ENCODE measurements at regions not wholly inside any gene's neighbourhood (a gene's known extent, or its start where the extent isn't known, plus 50 kb on each side); places are given as distances from the start of the nearest gene placed in this dataset.

DNA sequence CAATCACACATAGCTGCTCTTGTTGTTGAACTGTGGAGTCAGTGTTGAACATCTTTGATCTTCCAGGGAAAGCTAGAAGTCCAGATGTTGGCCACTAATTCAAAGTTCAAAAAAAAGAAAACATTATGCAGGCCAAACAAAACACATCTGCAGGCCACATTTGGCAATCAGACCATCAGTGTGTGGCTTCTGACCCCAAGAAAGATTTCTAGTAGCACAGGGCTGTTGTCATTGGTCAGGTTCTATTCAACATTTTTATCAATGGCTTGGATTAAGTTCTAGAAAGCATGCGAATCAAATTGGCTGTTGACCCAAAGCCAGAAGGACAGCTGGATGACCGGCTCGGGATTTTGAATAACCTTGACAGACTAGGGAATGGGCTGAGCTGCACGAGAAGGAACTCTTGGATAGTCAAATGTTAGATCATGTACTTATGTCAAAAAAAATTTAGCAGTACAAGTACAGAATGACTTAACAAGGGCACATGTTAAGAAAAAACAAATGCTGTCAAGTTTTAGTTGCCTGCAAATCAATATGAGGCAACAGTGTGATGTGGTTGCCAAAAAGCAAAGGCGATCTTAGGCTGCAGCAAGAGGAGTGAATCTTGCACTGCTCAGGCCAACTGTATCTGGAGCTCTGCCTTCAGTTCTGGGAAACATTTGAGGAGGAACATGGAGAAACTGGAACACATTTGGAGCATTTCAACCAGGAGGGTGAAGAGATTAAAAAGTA, 187.6 kb downstream of the RGS9 start:
- H3K9me3 ChIP-seq, result no peaks in the 10 kb centered on the region
- WGBS (ENCODE audit: insufficient coverage, low coverage, low lambda C conversion rate, missing lambda C conversion rate), result 61% methylated on average over 5 of the region's 5 CpGs
- H3K27me3 ChIP-seq, result no peaks in the 10 kb centered on the region
- no peaks in the 10 kb centered on the region for H3K4me1 ChIP-seq
- H3K4me3 ChIP-seq, result no peak overlapping the region
- TF ChIP-seq POLR2A (IDR thresholded peaks at IDR 0.05), result no peak
- TF ChIP-seq, protein P1, sequence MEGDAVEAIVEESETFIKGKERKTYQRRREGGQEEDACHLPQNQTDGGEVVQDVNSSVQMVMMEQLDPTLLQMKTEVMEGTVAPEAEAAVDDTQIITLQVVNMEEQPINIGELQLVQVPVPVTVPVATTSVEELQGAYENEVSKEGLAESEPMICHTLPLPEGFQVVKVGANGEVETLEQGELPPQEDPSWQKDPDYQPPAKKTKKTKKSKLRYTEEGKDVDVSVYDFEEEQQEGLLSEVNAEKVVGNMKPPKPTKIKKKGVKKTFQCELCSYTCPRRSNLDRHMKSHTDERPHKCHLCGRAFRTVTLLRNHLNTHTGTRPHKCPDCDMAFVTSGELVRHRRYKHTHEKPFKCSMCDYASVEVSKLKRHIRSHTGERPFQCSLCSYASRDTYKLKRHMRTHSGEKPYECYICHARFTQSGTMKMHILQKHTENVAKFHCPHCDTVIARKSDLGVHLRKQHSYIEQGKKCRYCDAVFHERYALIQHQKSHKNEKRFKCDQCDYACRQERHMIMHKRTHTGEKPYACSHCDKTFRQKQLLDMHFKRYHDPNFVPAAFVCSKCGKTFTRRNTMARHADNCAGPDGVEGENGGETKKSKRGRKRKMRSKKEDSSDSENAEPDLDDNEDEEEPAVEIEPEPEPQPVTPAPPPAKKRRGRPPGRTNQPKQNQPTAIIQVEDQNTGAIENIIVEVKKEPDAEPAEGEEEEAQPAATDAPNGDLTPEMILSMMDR (IDR thresholded peaks at IDR 0.05), result no peak
- H3K36me3 ChIP-seq, result no peaks in the 10 kb centered on the region
- DNase-seq (no peak), ATAC-seq (no peak)
- intact Hi-C loops (cut with DNase I), result no loop called here
- H3K27ac ChIP-seq, result no peak overlapping the region

DNA sequence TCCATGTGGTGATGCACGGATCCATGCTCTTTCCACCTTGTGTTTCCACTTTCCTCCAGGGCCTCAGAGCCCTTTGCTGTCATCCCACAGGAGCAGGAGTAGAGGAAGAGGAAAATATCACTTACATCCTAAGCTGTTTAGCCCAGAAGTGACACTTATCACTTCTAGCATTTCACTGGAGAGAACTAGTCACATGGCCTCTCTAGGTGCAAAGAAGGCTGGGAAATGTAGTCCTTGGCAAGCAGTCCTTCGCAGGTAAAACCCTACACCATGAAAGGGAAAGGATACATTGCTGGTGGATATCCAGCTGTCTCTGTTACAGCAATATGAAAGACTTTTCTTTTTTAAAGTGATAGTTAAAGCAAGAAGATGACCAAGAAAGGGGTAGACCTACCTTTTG, 185.9 kb downstream of the RGS9 start:
- intact Hi-C loops (cut with DNase I), result no loop called here
- DNase-seq, result no peak
- H3K4me1 ChIP-seq, result no peaks in the 10 kb centered on the region
- 82% methylated on average over 2 of the region's 2 CpGs for WGBS (ENCODE audit: insufficient coverage, low coverage, low lambda C conversion rate, missing lambda C conversion rate)
- H3K27ac ChIP-seq, result no peak overlapping the region
- no peak overlapping the region for H3K4me3 ChIP-seq
- no peak for ATAC-seq
- no peaks in the 10 kb centered on the region for H3K9me3 ChIP-seq
- TF ChIP-seq POLR2A (IDR thresholded peaks at IDR 0.05), result no peak
- TF ChIP-seq, protein P1 (IDR thresholded peaks at IDR 0.05), result no peak
- H3K27me3 ChIP-seq, result no peaks in the 10 kb centered on the region
- no peaks in the 10 kb centered on the region for H3K36me3 ChIP-seq

DNA sequence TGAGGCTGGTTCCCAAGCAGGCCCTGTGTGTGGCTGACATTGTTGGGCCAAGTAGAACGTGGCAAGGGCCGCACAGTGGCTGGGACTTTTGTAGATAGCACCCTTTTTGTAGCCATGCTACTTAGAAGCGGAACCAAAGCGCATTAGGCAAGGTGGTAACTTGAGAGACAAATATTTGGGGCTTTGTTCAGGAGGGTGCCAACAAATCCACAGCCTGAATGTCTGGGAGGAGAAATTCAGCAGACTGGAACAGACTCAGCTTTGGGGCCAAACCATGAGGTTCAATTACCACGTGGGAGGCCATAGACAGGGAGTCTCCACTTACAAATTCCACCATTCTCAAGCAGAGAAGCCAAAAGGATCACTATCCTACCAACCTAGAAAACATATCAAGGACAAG, 183.7 kb downstream of the RGS9 start:
- Histone ChIP-seq H3K4me1 (no peaks in the 10 kb centered on the region), H3K9me3 (no peaks in the 10 kb centered on the region), H3K36me3 (no peaks in the 10 kb centered on the region), H3K27me3 (no peaks in the 10 kb centered on the region), H3K4me3 (no peak overlapping the region), H3K27ac (no peak overlapping the region)
- WGBS (ENCODE audit: insufficient coverage, low coverage, low lambda C conversion rate, missing lambda C conversion rate), result 69% methylated on average over 4 of the region's 5 CpGs
- ATAC-seq (no peak), DNase-seq (no peak)
- TF ChIP-seq, protein P1 (IDR thresholded peaks at IDR 0.05), result no peak
- no peak for TF ChIP-seq POLR2A (IDR thresholded peaks at IDR 0.05)
- intact Hi-C loops (cut with DNase I), result no loop called here

DNA sequence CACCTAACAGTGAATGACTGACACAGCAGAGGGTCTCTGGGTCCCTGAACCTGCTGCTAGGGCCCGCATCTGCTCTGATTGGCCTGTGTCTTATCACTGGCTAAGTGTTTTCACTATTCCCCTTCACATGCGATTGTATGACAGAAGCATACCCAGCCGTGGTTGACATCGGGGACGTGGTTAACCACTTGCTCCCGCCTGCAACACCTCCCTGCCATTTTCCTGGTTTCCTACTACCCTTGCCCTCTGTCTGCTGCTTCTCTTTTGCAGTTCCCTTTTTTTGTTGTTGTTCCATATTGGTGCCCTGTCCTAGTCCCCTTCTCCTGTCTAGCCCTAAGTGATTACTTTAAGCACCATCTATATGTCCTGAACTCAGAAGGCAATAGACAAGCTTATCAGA, 177.0 kb downstream of the RGS9 start:
- intact Hi-C loops (cut with DNase I), result no loop called here
- WGBS (ENCODE audit: insufficient coverage, low coverage, low lambda C conversion rate, missing lambda C conversion rate), result 39% methylated on average over 6 of the region's 6 CpGs
- TF ChIP-seq, protein P1 (IDR thresholded peaks at IDR 0.05), result no peak
- TF ChIP-seq POLR2A (IDR thresholded peaks at IDR 0.05), result no peak

More for the DNA sequence above, 177.0 kb downstream of the RGS9 start:
- DNase-seq (no peak), ATAC-seq (no peak)
- H3K36me3 ChIP-seq, result no peaks in the 10 kb centered on the region
- no peaks in the 10 kb centered on the region for H3K9me3 ChIP-seq
- no peaks in the 10 kb centered on the region for H3K27me3 ChIP-seq
- H3K4me1 ChIP-seq, result no peaks in the 10 kb centered on the region
- H3K4me3 ChIP-seq, result no peak overlapping the region
- no peak overlapping the region for H3K27ac ChIP-seq

Data from right lobe of liver (tissue), 6 donors.